ENCODE measurements at regions not wholly inside any gene's neighbourhood (a gene's known extent, or its start where the extent isn't known, plus 50 kb on each side); places are given as distances from the start of the nearest gene placed in this dataset.
A peak's percentile ranks its signal among the peaks of the same experiment; 100 is the strongest.

DNA sequence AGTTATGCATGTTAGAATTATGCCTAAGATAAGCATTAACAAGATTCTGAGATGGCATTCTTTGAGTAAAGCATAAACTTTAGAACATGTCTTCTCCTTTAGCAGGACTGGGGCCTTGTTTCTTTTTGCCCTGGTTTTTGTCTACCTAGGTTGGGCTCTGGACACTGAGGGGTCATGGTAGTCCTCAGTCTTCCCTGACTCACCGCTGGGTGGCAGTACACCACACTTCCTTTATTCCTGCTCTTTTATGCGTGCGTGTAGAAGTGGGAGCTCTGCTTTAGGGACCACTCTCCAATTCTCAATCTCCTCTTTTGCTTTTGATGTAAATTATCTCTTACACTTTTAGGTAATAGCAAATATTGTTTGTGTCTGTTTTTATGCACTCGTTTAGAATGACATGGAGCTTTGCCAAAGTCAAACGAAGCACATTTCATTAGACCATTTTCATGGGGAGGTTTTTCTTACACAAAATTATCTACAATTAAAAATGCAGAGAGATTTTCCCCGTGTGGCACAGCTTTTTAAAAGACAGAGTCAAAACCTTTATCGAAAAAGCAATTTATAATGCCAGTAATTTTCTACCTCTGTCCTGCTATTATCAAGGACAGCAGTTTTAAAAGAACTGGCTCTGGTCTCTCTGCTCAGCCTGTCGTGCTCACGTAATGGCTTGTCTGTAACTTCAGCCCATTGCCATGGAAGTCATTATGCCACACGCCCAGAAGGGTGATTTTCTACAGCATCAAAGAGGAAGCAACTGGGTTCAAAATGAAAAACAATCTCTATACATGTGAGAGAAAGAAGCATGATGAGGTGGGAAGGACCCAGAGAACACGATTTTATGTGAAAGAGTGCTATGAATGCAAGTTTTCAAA, 413.9 kb downstream of the COG6 start:
- peaks cover 1 to 8% (median 2%) of the 10 kb centered on the region in 3 donors for H3K27me3 Mint-ChIP-seq (ENCODE audit: low read depth in 3 of 3)
- no peak overlapping the region for H3K27ac Mint-ChIP-seq
- no CpG with 5 or more reads among the region's 11 CpGs for WGBS (ENCODE audit: insufficient coverage)
- Histone ChIP-seq H4K20me1 (ENCODE audit: insufficient read depth, low read length) (no peaks in the 10 kb centered on the region), H2AFZ (ENCODE audit: insufficient read depth, low read depth, low read length, poor library complexity, severe bottlenecking) (no peak overlapping the region), H3K79me2 (ENCODE audit: insufficient read depth, low read length) (no peaks in the 10 kb centered on the region), H3K4me1 (ENCODE audit: control insufficient read depth in 1 of 2, insufficient read depth in 2 of 2, low read length in 2 of 2) (no peaks in the 10 kb centered on the region), H3K9me3 (replicated peaks in 1 of 2; ENCODE audit: control insufficient read depth in 1 of 2, insufficient read depth in 1 of 2, low read length in 2 of 2) (no peaks in the 10 kb centered on the region), H3K4me3 (replicated peaks in 1 of 3; ENCODE audit: low read depth in 2 of 3, low read length in 3 of 3) (no peak overlapping the region), H3K4me2 (replicated peaks; ENCODE audit: extremely low read depth, low read length, poor library complexity, severe bottlenecking) (no peak overlapping the region), H3K9ac (ENCODE audit: insufficient read depth, low read length, poor library complexity, severe bottlenecking) (no peak overlapping the region), H3K27me3 (ENCODE audit: control insufficient read depth in 2 of 2, insufficient read depth in 2 of 2, low read length in 2 of 2) (no peaks in the 10 kb centered on the region), H3K36me3 (replicated peaks in 1 of 2; ENCODE audit: control insufficient read depth in 1 of 2, insufficient read depth in 2 of 2, low read length in 2 of 2) (no peaks in the 10 kb centered on the region), H3K27ac (ENCODE audit: low read depth in 1 of 2, low read length in 2 of 2) (no peak overlapping the region)
- no peaks in the 10 kb centered on the region for H3K36me3 Mint-ChIP-seq
- peaks cover 0 to 3% (median 0%) of the 10 kb centered on the region in 7 donors for H3K9me3 Mint-ChIP-seq
- intact Hi-C loops (cut with micrococcal nuclease) = loop anchor here (2.0 kb wide), 1 partner anchor 613 kb away; no protein-coding TSS in a partner anchor
- no peak overlapping the region for H3K4me3 Mint-ChIP-seq
- peak; percentile 86 for TF ChIP-seq CTCF (IDR thresholded peaks at IDR 0.05)
- H3K4me1 Mint-ChIP-seq = peaks cover 3% of the 10 kb centered on the region
- peak; percentile 46 to 60 (median 59) for DNase-seq

DNA sequence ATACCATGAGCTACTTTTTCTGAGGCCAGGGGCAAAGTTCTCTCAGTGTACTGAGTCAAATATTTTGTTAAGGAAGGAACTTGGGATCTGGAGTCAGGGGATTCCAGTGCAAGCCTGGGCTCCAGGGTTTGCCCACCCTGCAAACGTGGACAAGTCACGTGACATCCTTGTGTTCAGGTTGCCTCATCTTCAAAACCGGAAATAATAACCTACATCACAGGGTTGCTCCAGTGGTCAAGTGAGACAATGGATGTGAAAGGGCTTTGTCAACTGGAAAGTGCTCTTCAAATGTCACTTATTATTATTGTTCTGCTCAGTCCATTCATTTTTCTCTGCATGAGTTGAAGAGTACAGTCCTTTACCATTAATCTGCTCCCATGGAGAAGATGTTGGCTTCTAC, 414.9 kb downstream of the COG6 start:
- H3K79me2 ChIP-seq (ENCODE audit: insufficient read depth, low read length) = no peaks in the 10 kb centered on the region
- H3K36me3 Mint-ChIP-seq = no peaks in the 10 kb centered on the region
- no peak overlapping the region for H3K4me3 Mint-ChIP-seq
- H3K4me3 ChIP-seq (replicated peaks in 1 of 3; ENCODE audit: low read depth in 2 of 3, low read length in 3 of 3) = no peak overlapping the region
- H3K9me3 Mint-ChIP-seq = peaks cover 0 to 3% (median 0%) of the 10 kb centered on the region in 7 donors
- H3K4me2 ChIP-seq (replicated peaks; ENCODE audit: extremely low read depth, low read length, poor library complexity, severe bottlenecking) = no peak overlapping the region
- intact Hi-C loops (cut with micrococcal nuclease) = no loop called here
- no peaks in the 10 kb centered on the region for H4K20me1 ChIP-seq (ENCODE audit: insufficient read depth, low read length)
- TF ChIP-seq CTCF (IDR thresholded peaks at IDR 0.05) = no peak
- WGBS (ENCODE audit: insufficient coverage) = no CpG with 5 or more reads among the region's 3 CpGs
- H2AFZ ChIP-seq (ENCODE audit: insufficient read depth, low read depth, low read length, poor library complexity, severe bottlenecking) = no peak overlapping the region
- H3K36me3 ChIP-seq (replicated peaks in 1 of 2; ENCODE audit: control insufficient read depth in 1 of 2, insufficient read depth in 2 of 2, low read length in 2 of 2) = no peaks in the 10 kb centered on the region
- no peak for DNase-seq
- no peaks in the 10 kb centered on the region for H3K27me3 ChIP-seq (ENCODE audit: control insufficient read depth in 2 of 2, insufficient read depth in 2 of 2, low read length in 2 of 2)
- peaks cover 3% of the 10 kb centered on the region for H3K4me1 Mint-ChIP-seq
- peaks cover 1 to 8% (median 2%) of the 10 kb centered on the region in 3 donors for H3K27me3 Mint-ChIP-seq (ENCODE audit: low read depth in 3 of 3)
- H3K27ac ChIP-seq (ENCODE audit: low read depth in 1 of 2, low read length in 2 of 2) = no peak overlapping the region
- no peaks in the 10 kb centered on the region for H3K4me1 ChIP-seq (ENCODE audit: control insufficient read depth in 1 of 2, insufficient read depth in 2 of 2, low read length in 2 of 2)
- no peaks in the 10 kb centered on the region for H3K9me3 ChIP-seq (replicated peaks in 1 of 2; ENCODE audit: control insufficient read depth in 1 of 2, insufficient read depth in 1 of 2, low read length in 2 of 2)
- no peak overlapping the region for H3K27ac Mint-ChIP-seq
- no peak overlapping the region for H3K9ac ChIP-seq (ENCODE audit: insufficient read depth, low read length, poor library complexity, severe bottlenecking)
